ENCODE measurements at regions not wholly inside any gene's neighbourhood (a gene's known extent, or its start where the extent isn't known, plus 50 kb on each side); places are given as distances from the start of the nearest gene placed in this dataset.

GRCh38 chr10:118495499-118495898, 99.9 kb downstream of the PRLHR start:
- no peak for TF ChIP-seq CTCF (IDR thresholded peaks at IDR 0.05; ENCODE audit: low read depth, low read length)
- Histone ChIP-seq H3K36me3 (no peaks in the 10 kb centered on the region), H3K27me3 (ENCODE audit: insufficient read depth, low read depth, severe bottlenecking) (peaks cover 69% of the 10 kb centered on the region), H3K4me3 (ENCODE audit: low read depth, low read length) (no peak overlapping the region), H3K27ac (no peak overlapping the region), H3K9me3 (ENCODE audit: severe bottlenecking) (no peaks in the 10 kb centered on the region)
- DNase-seq = no peak

- Histone ChIP-seq H3K36me3 (no peaks in the 10 kb centered on the region), H3K9me3 (ENCODE audit: severe bottlenecking) (no peaks in the 10 kb centered on the region), H3K27me3 (ENCODE audit: insufficient read depth, low read depth, severe bottlenecking) (peaks cover 72% of the 10 kb centered on the region), H3K27ac (no peak overlapping the region), H3K4me3 (ENCODE audit: low read depth, low read length) (no peak overlapping the region)
- no peak for TF ChIP-seq CTCF (IDR thresholded peaks at IDR 0.05; ENCODE audit: low read depth, low read length)
- DNase-seq = no peak
Observed at GRCh38 chr10:118491055-118491454, 104.4 kb downstream of the PRLHR start.

- DNase-seq = no peak
- TF ChIP-seq CTCF (IDR thresholded peaks at IDR 0.05; ENCODE audit: low read depth, low read length) = no peak
Observed at GRCh38 chr10:118488710-118489497, 106.5 kb downstream of the PRLHR start.

GRCh38 chr10:118485641-118486040, 109.8 kb downstream of the PRLHR start:
- no peak overlapping the region for H3K27ac ChIP-seq
- no peaks in the 10 kb centered on the region for H3K9me3 ChIP-seq (ENCODE audit: severe bottlenecking)
- H3K4me3 ChIP-seq (ENCODE audit: low read depth, low read length) = no peak overlapping the region
- H3K36me3 ChIP-seq = no peaks in the 10 kb centered on the region
- no peak for TF ChIP-seq CTCF (IDR thresholded peaks at IDR 0.05; ENCODE audit: low read depth, low read length)
- no peak for DNase-seq
- H3K27me3 ChIP-seq (ENCODE audit: insufficient read depth, low read depth, severe bottlenecking) = peaks cover 55% of the 10 kb centered on the region

More at GRCh38 chr10:118488710-118489497, 106.5 kb downstream of the PRLHR start:
- Histone ChIP-seq H3K27ac (no peak overlapping the region), H3K36me3 (no peaks in the 10 kb centered on the region), H3K4me3 (ENCODE audit: low read depth, low read length) (no peak overlapping the region), H3K9me3 (ENCODE audit: severe bottlenecking) (no peaks in the 10 kb centered on the region), H3K27me3 (ENCODE audit: insufficient read depth, low read depth, severe bottlenecking) (peaks cover 67% of the 10 kb centered on the region)

- H3K27me3 ChIP-seq (ENCODE audit: insufficient read depth, low read depth, severe bottlenecking) = peaks cover 49% of the 10 kb centered on the region
- TF ChIP-seq CTCF (IDR thresholded peaks at IDR 0.05; ENCODE audit: low read depth, low read length) = no peak
- DNase-seq = no peak
- no peaks in the 10 kb centered on the region for H3K36me3 ChIP-seq
- H3K4me3 ChIP-seq (ENCODE audit: low read depth, low read length) = no peak overlapping the region
- no peak overlapping the region for H3K27ac ChIP-seq
- H3K9me3 ChIP-seq (ENCODE audit: severe bottlenecking) = no peaks in the 10 kb centered on the region
Observed at GRCh38 chr10:118484152-118484871, 111.1 kb downstream of the PRLHR start.
